ENCODE measurements at regions not wholly inside any gene's neighbourhood (a gene's known extent, or its start where the extent isn't known, plus 50 kb on each side); places are given as distances from the start of the nearest gene placed in this dataset.

DNA sequence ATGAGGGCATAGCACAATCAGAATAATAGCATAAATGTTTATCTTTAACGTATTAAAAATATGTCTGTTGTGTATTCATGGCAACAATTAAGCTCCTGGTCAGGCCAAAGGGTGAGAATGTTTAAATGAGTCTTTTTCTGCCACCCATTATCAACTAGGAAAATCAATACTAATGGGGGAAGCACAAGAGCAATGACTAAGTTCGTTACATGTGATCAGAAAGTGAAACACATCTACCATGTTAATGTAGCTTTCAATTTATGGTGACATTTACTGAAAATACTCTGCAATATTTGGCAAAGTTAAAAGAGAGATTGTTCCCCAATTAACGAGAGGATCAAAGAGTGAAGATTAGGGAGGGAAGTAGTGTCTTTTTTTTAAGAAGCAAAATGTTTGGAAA lies 143.7 kb downstream of the NAA11 start:
- TF ChIP-seq EP300 (IDR thresholded peaks at IDR 0.05) (no peak), POLR2AphosphoS5 (IDR thresholded peaks at IDR 0.05) (no peak), POLR2A (IDR thresholded peaks at IDR 0.05) (no peak)
- TF ChIP-seq, protein P1, sequence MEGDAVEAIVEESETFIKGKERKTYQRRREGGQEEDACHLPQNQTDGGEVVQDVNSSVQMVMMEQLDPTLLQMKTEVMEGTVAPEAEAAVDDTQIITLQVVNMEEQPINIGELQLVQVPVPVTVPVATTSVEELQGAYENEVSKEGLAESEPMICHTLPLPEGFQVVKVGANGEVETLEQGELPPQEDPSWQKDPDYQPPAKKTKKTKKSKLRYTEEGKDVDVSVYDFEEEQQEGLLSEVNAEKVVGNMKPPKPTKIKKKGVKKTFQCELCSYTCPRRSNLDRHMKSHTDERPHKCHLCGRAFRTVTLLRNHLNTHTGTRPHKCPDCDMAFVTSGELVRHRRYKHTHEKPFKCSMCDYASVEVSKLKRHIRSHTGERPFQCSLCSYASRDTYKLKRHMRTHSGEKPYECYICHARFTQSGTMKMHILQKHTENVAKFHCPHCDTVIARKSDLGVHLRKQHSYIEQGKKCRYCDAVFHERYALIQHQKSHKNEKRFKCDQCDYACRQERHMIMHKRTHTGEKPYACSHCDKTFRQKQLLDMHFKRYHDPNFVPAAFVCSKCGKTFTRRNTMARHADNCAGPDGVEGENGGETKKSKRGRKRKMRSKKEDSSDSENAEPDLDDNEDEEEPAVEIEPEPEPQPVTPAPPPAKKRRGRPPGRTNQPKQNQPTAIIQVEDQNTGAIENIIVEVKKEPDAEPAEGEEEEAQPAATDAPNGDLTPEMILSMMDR (IDR thresholded peaks at IDR 0.05), result no peak
